ENCODE measurements at regions not wholly inside any gene's neighbourhood (a gene's known extent, or its start where the extent isn't known, plus 50 kb on each side); places are given as distances from the start of the nearest gene placed in this dataset.

GRCh38 chr3:182404031-182404430, 389.3 kb upstream of the ATP11B start:
- ChIA-PET POLR2A (interaction anchor here (0.6 to 3.4 kb wide), 4 partner anchors 8 to 702 kb away, joined by 4 to 36 read pairs (median 20); no protein-coding TSS in a partner anchor), CTCF (ENCODE audit: unreplicated experiment) (no interaction called here)
- no TSS peak for BruUV-seq (replicated peaks)
- TF ChIP-seq, protein P1, sequence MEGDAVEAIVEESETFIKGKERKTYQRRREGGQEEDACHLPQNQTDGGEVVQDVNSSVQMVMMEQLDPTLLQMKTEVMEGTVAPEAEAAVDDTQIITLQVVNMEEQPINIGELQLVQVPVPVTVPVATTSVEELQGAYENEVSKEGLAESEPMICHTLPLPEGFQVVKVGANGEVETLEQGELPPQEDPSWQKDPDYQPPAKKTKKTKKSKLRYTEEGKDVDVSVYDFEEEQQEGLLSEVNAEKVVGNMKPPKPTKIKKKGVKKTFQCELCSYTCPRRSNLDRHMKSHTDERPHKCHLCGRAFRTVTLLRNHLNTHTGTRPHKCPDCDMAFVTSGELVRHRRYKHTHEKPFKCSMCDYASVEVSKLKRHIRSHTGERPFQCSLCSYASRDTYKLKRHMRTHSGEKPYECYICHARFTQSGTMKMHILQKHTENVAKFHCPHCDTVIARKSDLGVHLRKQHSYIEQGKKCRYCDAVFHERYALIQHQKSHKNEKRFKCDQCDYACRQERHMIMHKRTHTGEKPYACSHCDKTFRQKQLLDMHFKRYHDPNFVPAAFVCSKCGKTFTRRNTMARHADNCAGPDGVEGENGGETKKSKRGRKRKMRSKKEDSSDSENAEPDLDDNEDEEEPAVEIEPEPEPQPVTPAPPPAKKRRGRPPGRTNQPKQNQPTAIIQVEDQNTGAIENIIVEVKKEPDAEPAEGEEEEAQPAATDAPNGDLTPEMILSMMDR (conservative IDR thresholded peaks at IDR 0.05; ENCODE audit: low read length), result no peak
- no peak for TF ChIP-seq EZH2phosphoT487 (IDR thresholded peaks at IDR 0.05; ENCODE audit: borderline replicate concordance, low read depth, low read length)
- no peak overlapping the region for H3K4me3 ChIP-seq (ENCODE audit: low read depth, low read length, poor library complexity, severe bottlenecking)
- H3K9me3 ChIP-seq (ENCODE audit: low read length), result peaks cover 6% of the 10 kb centered on the region; the same call in 1 of the 2 replicates
- no peak overlapping the region for H3K27ac ChIP-seq (ENCODE audit: low read depth, low read length, poor library complexity, severe bottlenecking)
- no peak for DNase-seq (ENCODE audit: low spot score)
- H2AFZ ChIP-seq (ENCODE audit: low read length), result peak overlapping the region; percentile 54; the same call in 1 of the 2 replicates
- intact Hi-C loops (cut with micrococcal nuclease; ENCODE audit: unreplicated experiment), result no loop called here
- peaks cover 88% of the 10 kb centered on the region for H3K79me2 ChIP-seq (ENCODE audit: insufficient read depth, low read depth, low read length)
- peaks cover 90% of the 10 kb centered on the region for H3K4me1 ChIP-seq (ENCODE audit: insufficient read depth, low read length, poor library complexity, severe bottlenecking)
- H3K9me2 ChIP-seq (ENCODE audit: insufficient read depth, low read length), result no peaks in the 10 kb centered on the region
- peak overlapping the region; percentile 12 for H3K4me2 ChIP-seq (ENCODE audit: low read length)
- no peaks in the 10 kb centered on the region for H4K20me1 ChIP-seq (ENCODE audit: insufficient read depth, low read length)
- peaks cover 57% of the 10 kb centered on the region for H3K36me3 ChIP-seq (ENCODE audit: insufficient read depth, low read length)

DNA sequence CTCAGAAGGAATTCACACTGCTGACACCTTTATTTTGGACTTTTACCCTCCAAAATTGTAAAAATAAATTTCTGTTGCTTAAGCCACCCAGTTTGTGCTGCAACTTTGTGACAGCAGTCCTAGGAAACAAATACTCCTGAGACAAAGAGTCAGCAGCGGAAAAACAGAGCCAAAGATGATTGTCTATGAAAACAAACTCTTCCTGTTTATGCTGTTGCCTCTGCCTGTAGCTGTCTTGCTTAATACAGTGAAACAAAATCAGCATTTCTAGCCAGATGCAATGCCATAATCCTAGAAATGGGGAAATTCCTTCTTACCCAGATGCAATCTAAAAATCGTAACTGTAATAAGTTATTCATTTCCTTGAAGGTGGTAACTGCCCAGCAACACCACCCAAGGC, 387.5 kb upstream of the ATP11B start:
- intact Hi-C loops (cut with micrococcal nuclease; ENCODE audit: unreplicated experiment), result no loop called here
- H2AFZ ChIP-seq (ENCODE audit: low read length), result peak overlapping the region; percentile 2; the same call in 1 of the 2 replicates
- H3K9me2 ChIP-seq (ENCODE audit: insufficient read depth, low read length), result no peaks in the 10 kb centered on the region
- DNase-seq (ENCODE audit: low spot score), result no peak
- TF ChIP-seq, protein P1 (conservative IDR thresholded peaks at IDR 0.05; ENCODE audit: low read length), result no peak
- TF ChIP-seq EZH2phosphoT487 (IDR thresholded peaks at IDR 0.05; ENCODE audit: borderline replicate concordance, low read depth, low read length), result no peak
- no TSS peak for BruUV-seq (replicated peaks)
- peak overlapping the region; percentile 14 for H3K27ac ChIP-seq (ENCODE audit: low read depth, low read length, poor library complexity, severe bottlenecking)
- ChIA-PET CTCF (ENCODE audit: unreplicated experiment) (no interaction called here), POLR2A (interaction anchor here (0.7 to 1.0 kb wide), 3 partner anchors 9 to 230 kb away, joined by 3 to 6 read pairs (median 3); no protein-coding TSS in a partner anchor)
- H4K20me1 ChIP-seq (ENCODE audit: insufficient read depth, low read length), result no peaks in the 10 kb centered on the region
- H3K4me2 ChIP-seq (ENCODE audit: low read length), result peak overlapping the region; percentile 72
- no peak overlapping the region for H3K4me3 ChIP-seq (ENCODE audit: low read depth, low read length, poor library complexity, severe bottlenecking)
- peaks cover 6% of the 10 kb centered on the region; the same call in 1 of the 2 replicates for H3K9me3 ChIP-seq (ENCODE audit: low read length)
- peaks cover 85% of the 10 kb centered on the region for H3K4me1 ChIP-seq (ENCODE audit: insufficient read depth, low read length, poor library complexity, severe bottlenecking)
- peaks cover 55% of the 10 kb centered on the region for H3K36me3 ChIP-seq (ENCODE audit: insufficient read depth, low read length)
- H3K79me2 ChIP-seq (ENCODE audit: insufficient read depth, low read depth, low read length), result peaks cover 92% of the 10 kb centered on the region

- intact Hi-C loops (cut with micrococcal nuclease; ENCODE audit: unreplicated experiment), result no loop called here
- POLR2A ChIA-PET, result interaction anchor here (0.6 to 0.9 kb wide), 3 partner anchors 14 to 522 kb away, joined by 3 read pairs; no protein-coding TSS in a partner anchor
Observed at GRCh38 chr3:182406786-182407185, 386.5 kb upstream of the ATP11B start.

More at GRCh38 chr3:182406786-182407185, 386.5 kb upstream of the ATP11B start:
- Histone ChIP-seq H4K20me1 (ENCODE audit: insufficient read depth, low read length) (no peaks in the 10 kb centered on the region), H2AFZ (ENCODE audit: low read length) (no peak overlapping the region), H3K4me3 (ENCODE audit: low read depth, low read length, poor library complexity, severe bottlenecking) (no peak overlapping the region), H3K79me2 (ENCODE audit: insufficient read depth, low read depth, low read length) (peaks cover 99% of the 10 kb centered on the region), H3K9me3 (ENCODE audit: low read length) (peaks cover 3% of the 10 kb centered on the region; the same call in 1 of the 2 replicates), H3K27ac (ENCODE audit: low read depth, low read length, poor library complexity, severe bottlenecking) (no peak overlapping the region), H3K4me2 (ENCODE audit: low read length) (peak overlapping the region; percentile 72), H3K4me1 (ENCODE audit: insufficient read depth, low read length, poor library complexity, severe bottlenecking) (peaks cover 85% of the 10 kb centered on the region), H3K9me2 (ENCODE audit: insufficient read depth, low read length) (no peaks in the 10 kb centered on the region), H3K36me3 (ENCODE audit: insufficient read depth, low read length) (peaks cover 55% of the 10 kb centered on the region)
- BruUV-seq (replicated peaks), result no TSS peak
- CTCF ChIA-PET (ENCODE audit: unreplicated experiment), result no interaction called here
- no peak for TF ChIP-seq EZH2phosphoT487 (IDR thresholded peaks at IDR 0.05; ENCODE audit: borderline replicate concordance, low read depth, low read length)
- TF ChIP-seq, protein P1 (conservative IDR thresholded peaks at IDR 0.05; ENCODE audit: low read length), result no peak
- DNase-seq (ENCODE audit: low spot score), result no peak
